Erythroblast (primary cell): ENCODE measurements at regions not wholly inside any gene's neighbourhood (a gene's known extent, or its start where the extent isn't known, plus 50 kb on each side); places are given as distances from the start of the nearest gene placed in this dataset.
"Not testable (repeated sequence)": the region's sequence is repeated elsewhere in the genome, so short reads cannot be mapped to it uniquely, and the experiment has no call there.

ENCODE experiments used
- DNase-seq, 2 experiments: peaks; one replicate each; lab custom pipeline; 2025; lab: John Stamatoyannopoulos, UW
- GATA1 ChIP-seq: IDR thresholded peaks from 2 replicates; pipeline ENCODE4 v1.6.1; 2011; ENCODE audit warnings: low read depth, mild to moderate bottlenecking, control low read depth, low read length, moderate library complexity
- POLR2A ChIP-seq: IDR thresholded peaks from 2 replicates; pipeline ENCODE4 v1.6.1; 2011; ENCODE audit warnings: mild to moderate bottlenecking, low read length

GRCh38 chr13:67554286-67554685, 324.1 kb upstream of the PCDH9 start:
- peak; percentile 1 to 2 for DNase-seq
- TF ChIP-seq GATA1 = no peak
- TF ChIP-seq POLR2A = no peak

DNA sequence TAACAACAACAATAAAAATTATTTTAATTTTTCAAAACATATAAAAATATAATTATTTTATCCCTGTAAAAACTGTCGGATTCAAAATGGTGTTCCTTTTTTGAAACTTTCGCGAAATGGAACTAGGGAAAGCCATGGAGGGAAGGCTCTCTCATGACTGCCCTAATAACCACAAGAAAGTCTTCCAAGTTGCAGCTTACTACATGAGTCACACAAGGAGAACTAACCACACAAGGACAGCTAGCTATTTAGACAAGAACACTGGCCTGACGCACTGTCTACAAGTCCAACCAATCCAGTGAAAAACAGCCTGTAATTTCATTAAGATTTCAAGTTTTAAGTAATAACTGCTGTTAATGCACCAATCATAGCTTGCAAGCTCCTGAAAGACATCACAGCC, 319.2 kb upstream of the PCDH9 start:
- TF ChIP-seq POLR2A = no peak
- no peak for TF ChIP-seq GATA1
- DNase-seq = no peak

DNA sequence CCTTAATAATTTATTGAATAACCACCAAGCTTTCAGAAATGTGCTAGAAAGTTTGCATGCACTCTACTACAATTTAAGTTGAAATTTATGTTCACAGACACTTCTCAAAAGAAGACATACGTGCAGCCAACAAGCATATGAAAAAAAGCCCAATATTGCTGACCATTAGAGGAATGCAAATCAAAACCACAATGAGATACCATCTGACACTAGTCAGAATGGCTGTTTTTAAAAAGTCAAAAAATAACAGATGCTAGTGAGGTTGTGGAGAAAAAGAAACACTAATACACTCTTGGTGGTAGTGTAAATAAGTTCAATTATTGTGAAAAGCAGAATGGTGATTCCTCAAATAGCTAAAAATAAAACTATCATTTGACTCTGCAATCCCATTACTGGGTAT, 308.8 kb upstream of the PCDH9 start:
- no peak for TF ChIP-seq POLR2A
- TF ChIP-seq GATA1 = no peak
- no peak for DNase-seq

DNA sequence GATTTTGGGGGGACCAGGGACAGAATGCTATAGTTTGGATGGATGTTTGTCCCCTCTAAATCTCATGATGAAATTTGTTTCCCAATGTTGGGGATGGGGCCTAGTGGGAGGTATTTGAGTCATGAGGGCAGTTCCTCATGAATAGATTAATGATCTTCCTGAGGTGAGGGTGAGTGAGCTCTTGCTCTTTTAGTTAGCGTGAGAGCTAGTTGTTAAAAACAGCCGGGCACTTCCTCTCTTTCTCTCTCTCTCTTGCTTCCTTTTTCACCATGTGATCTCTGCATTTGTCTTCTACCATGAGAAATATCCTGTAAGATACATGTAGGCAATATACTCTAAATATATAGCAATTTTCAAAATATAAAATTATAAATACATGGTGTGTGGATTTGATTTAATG, 290.8 kb upstream of the PCDH9 start:
- DNase-seq = no peak
- TF ChIP-seq POLR2A (no peak), GATA1 (no peak)

GRCh38 chr13:67519356-67519755, 289.2 kb upstream of the PCDH9 start:
- no peak for TF ChIP-seq GATA1
- TF ChIP-seq POLR2A = no peak
- DNase-seq = no peak

DNA sequence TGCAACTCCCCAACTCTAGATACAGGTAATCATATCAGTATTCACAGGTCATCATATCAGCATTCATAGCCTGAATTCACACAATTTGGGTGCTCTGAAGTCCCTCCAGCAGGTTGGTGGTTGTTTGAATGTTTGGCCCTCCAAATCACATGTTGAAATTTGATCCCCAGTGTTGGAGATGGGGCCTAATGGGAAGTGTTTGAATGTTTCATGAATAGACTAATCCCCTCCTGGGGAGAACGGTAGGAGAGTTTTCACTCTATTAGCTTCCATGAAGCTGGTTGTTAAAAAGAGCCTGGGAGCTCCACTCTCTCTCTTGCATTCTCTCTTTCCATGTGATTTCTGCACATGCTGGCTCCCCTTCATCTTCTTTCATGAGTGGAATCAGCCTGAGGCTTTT, 288.6 kb upstream of the PCDH9 start:
- no peak for DNase-seq
- TF ChIP-seq GATA1 = no peak
- no peak for TF ChIP-seq POLR2A

DNA sequence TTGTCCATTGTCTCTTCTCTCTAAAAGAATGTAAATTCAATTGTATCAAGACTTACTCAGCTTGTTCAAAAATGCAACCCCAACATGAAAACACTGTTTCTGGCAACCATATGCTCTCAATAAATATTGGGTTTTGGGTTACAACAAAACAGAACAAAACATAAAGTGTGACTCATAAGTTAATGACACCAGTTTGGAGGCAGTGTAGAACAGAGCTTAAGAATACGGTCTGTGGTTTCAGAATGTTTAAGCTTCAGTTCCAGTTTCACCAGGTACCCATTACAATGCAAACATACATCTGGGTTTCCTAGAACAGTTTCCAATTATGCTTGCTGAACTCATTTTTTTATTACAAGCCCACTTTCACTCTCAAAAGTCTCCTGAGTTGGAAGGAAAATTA, 285.8 kb upstream of the PCDH9 start:
- DNase-seq = no peak
- TF ChIP-seq GATA1 = no peak
- no peak for TF ChIP-seq POLR2A

- DNase-seq = no peak
- TF ChIP-seq POLR2A (no peak), GATA1 (no peak)
Observed at GRCh38 chr13:67509018-67509417, 278.9 kb upstream of the PCDH9 start.

DNA sequence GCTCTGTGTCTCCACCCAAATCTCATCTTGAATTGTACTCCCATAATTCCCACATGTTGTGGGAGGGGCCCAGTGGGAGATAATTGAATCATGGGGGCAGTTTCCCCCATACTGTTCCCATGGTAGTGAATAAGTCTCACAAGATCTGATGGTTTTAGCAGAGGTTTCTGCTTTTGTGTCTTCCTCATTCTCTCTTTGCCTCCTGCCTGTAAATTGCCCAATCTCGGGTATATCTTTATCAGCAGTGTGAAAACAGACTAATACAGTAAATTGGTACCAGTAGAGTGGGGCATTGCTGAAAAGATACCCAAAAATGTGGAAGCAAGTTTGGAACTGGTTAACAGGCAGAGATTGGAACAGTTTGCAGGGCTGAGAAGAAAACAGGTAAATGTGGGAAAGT, 278.1 kb upstream of the PCDH9 start:
- DNase-seq = not testable (repeated sequence)

- no peak for DNase-seq
- TF ChIP-seq GATA1 (no peak), POLR2A (no peak)
Observed at GRCh38 chr13:67506407-67506806, 276.3 kb upstream of the PCDH9 start.

DNA sequence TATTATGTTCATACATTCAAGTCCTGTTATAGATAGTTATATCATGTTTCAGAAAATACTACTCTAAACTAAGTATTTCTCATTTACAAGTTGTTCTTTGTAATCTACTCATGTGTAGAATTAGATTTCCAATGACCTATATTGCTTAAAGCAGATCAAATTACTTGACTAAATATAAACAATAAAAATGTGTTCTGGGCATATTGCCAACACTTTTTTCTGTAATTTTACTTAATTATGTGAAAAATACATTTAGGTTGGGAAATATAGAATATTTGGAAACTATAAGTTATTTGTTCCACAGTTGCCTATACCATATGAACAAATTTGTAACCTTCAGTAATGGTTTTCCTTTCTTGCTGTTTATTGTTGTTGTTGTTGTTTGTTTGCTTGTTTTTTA, 275.2 kb upstream of the PCDH9 start:
- TF ChIP-seq POLR2A (no peak), GATA1 (no peak)
- no peak for DNase-seq

GRCh38 chr13:67498948-67499347, 268.8 kb upstream of the PCDH9 start:
- TF ChIP-seq POLR2A (no peak), GATA1 (no peak)
- no peak for DNase-seq

- DNase-seq = peak; percentile 51 to 56
- TF ChIP-seq POLR2A = no peak
- TF ChIP-seq GATA1 = no peak
Observed at GRCh38 chr13:67493835-67494234, 263.7 kb upstream of the PCDH9 start.

- DNase-seq = no peak
- no peak for TF ChIP-seq GATA1
- no peak for TF ChIP-seq POLR2A
Observed at GRCh38 chr13:67489016-67489415, 258.9 kb upstream of the PCDH9 start.

GRCh38 chr13:67481445-67481844, 251.3 kb upstream of the PCDH9 start:
- TF ChIP-seq GATA1 (no peak), POLR2A (no peak)
- DNase-seq = no peak

GRCh38 chr13:67474115-67474514, 244.0 kb upstream of the PCDH9 start:
- TF ChIP-seq POLR2A (no peak), GATA1 (no peak)
- DNase-seq = no peak
